GM18498 (cell line): ENCODE measurements at regions not wholly inside any gene's neighbourhood (a gene's known extent, or its start where the extent isn't known, plus 50 kb on each side); places are given as distances from the start of the nearest gene placed in this dataset.

Source experiments
- ATAC-seq: cut with Tn5 transposase; IDR thresholded peaks from one replicate; pipeline ENCODE4 v1.9.1; 2021; ENCODE audit warnings: mild to moderate bottlenecking, moderate library complexity; ENCODE audit not compliant: unreplicated experiment

GRCh38 chr2:47620770-47621437 is 50.1 kb upstream of the KCNK12 start:
- no peak for ATAC-seq
